GM10266 (cell line): ENCODE measurements at regions not wholly inside any gene's neighbourhood (a gene's known extent, or its start where the extent isn't known, plus 50 kb on each side); places are given as distances from the start of the nearest gene placed in this dataset.

ENCODE experiments used
- DNase-seq: peaks from one replicate; pipeline ENCODE4 v3.0.0; 2012; ENCODE audit errors: extremely low spot score
- TF ChIP-seq, protein P1 (sequence below): IDR thresholded peaks from 2 replicates; pipeline ENCODE4 v1.5.1; 2012; ENCODE audit warnings: mild to moderate bottlenecking, low read depth; ENCODE audit not compliant: control insufficient read depth, insufficient read depth; ENCODE audit errors: missing control alignments

DNA sequence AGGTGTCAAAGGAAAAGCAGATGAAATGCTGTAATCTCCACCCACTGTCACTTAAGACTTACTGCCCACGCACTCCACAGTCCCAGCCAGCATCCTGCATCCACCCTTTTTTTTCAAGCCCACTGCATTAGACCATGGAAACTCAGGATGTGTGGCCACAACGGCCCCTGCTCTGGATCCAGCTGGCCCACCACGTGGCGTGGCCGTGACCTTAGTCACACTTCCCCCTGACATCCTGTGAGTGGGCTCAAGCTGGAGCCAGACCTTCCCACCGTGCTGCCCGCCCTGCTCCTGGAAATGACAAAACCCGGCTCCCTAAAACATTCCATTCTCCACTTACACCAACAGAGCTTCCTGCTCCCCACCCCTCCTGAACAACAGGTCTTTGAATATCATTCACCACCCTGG, 588.3 kb upstream of the DIPK2B start:
- no peak for DNase-seq
- TF ChIP-seq, protein P1, sequence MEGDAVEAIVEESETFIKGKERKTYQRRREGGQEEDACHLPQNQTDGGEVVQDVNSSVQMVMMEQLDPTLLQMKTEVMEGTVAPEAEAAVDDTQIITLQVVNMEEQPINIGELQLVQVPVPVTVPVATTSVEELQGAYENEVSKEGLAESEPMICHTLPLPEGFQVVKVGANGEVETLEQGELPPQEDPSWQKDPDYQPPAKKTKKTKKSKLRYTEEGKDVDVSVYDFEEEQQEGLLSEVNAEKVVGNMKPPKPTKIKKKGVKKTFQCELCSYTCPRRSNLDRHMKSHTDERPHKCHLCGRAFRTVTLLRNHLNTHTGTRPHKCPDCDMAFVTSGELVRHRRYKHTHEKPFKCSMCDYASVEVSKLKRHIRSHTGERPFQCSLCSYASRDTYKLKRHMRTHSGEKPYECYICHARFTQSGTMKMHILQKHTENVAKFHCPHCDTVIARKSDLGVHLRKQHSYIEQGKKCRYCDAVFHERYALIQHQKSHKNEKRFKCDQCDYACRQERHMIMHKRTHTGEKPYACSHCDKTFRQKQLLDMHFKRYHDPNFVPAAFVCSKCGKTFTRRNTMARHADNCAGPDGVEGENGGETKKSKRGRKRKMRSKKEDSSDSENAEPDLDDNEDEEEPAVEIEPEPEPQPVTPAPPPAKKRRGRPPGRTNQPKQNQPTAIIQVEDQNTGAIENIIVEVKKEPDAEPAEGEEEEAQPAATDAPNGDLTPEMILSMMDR = no peak

DNA sequence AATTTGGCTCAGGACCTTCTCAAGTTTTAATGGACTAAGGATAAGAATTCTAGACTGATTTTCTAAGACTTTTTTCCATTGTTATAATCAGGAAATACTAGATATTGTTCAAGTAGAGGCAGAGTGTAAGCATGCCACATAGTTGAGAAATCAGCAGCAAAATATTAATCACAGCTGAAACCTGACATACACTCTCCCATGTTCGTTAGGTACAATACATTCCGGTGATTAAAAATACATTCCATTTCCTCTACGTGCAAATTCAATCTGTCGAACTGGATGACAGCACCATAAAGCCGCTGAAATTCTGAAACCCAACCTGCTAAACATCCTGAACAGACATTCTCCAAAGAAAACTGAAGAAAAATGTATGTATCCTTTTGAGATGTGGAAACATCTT, 587.6 kb upstream of the DIPK2B start:
- TF ChIP-seq, protein P1 = no peak
- no peak for DNase-seq

DNA sequence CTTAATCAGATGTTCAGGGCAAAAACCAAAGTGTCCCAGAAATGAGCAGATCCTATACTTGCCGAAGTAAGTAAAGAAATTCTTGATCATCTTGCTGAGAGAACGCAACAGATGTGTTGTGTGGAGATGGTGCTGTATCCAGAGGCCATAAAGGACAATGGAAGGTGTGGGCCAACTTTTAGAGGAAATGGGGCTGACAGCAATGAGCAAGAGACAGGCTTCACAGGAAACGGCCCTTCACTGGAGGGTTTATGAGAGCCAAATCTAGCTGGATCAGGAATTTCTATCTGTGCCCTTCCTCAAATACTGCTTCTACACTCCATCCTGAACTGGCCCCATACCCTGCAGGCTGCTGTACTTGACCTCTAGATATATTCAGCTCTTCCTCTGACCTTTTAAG, 583.9 kb upstream of the DIPK2B start:
- no peak for DNase-seq
- TF ChIP-seq, protein P1 = no peak

DNA sequence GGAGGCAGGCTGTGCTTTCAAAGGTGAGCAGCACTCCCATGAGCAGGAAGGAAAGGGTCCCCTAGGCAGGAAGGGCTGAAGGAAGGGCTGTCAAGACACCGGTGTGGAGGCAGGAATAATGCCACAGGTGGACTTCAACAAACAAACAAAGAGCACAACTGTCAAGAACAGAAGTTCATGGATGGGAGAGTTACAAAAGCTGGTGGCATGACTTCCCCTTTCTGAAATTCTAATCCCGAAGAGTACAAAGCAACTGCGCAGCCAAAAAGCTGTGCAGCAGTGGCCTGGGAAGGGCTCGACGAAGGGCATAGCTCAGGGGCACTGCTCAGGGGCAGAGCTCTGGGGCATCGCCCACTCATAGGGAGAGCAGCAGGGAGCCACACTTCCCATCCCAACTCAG, 582.3 kb upstream of the DIPK2B start:
- TF ChIP-seq, protein P1 = no peak
- no peak for DNase-seq

DNA sequence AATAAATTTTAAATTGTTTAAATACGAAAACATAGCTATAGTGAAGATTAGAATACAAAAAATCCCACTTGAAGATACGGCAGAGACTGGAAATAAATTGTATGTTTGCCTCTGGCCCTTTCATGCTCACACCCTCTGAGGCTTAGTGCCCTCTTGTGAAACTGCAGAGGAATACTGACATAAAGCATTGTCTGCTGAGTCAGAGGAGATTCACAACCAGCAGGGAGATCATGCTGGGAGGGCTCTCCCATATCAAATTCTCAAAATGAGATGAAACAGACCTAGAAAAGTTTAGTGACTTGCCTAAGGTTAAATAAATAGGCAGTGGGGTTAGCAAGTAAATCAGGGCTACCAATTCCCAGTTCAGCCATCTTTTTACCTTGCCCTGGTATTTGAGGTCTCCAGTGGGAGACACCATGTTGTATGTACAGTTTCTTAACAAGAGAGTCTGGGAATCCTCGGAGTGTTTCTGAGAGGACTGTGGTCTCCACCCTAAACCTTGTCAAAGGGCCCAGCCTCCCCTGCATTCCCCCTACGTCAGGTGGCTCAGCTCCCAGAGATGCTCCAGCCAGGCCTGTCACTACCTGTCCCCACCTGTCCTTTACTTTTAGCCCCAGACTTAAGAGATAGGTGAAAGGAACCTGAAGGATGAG, 581.4 kb upstream of the DIPK2B start:
- TF ChIP-seq, protein P1 = no peak
- no peak for DNase-seq

DNA sequence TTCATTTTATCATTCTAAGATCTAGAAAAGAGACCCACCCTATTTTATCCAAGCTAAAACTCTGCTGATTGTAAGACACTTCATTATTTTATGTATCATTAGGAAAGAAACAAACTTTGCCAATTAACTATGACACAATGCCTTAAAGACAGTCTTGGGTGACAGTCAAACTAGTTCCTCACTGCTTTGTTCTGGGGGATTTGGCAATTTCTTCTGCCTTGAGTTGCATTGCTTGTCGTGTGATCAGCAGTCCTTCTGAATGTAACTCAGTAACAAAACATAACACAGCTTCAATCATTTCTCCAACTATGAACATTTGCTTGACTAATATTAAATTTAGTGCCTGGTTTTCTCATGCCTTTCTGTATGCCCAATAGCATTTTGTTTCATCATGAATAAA, 577.9 kb upstream of the DIPK2B start:
- TF ChIP-seq, protein P1 = no peak
- no peak for DNase-seq

DNA sequence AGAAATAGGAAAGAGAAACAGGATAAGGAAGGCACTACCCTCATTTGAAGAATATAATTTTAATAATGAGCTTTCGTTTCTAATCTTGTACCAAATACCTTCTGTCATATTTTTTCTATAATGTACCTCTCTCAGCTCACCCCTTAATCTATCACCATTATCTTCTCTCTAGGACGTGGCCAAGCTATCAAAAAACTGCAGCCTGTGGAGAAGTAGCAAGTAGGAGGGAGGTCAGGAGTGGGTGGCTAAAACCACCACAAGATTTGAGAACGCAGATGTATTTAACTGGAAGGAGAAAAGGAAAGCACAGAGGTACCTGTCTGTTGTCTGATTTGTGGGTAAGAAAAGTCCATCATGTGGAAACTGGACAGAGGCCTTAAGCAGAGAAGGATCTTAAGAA, 576.7 kb upstream of the DIPK2B start:
- TF ChIP-seq, protein P1 = no peak
- DNase-seq = no peak
